ENCODE measurements at regions not wholly inside any gene's neighbourhood (a gene's known extent, or its start where the extent isn't known, plus 50 kb on each side); places are given as distances from the start of the nearest gene placed in this dataset.

DNA sequence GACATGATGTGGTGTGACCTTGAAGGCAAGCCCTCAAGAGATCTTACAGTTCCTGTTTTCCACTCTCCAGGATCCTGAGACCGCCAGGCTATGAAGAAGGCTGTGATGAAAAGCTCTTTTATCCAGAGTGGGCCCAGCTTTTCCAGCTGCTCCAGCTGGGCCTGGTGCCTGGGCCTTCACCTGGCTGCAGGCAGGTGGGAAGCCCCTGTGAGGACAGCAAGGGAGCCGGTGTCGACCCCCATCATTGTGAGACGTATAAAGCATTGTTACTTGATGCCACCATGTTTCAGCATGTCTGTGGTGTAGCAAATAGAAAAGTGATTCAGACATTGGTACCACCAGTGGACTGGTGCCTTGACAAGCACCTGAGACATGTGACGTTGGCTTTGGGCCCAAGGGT lies 190.2 kb downstream of the KIF26A start:
- no peaks in the 10 kb centered on the region for H4K20me1 ChIP-seq (ENCODE audit: insufficient read depth)
- no peak overlapping the region for H3K4me3 ChIP-seq (ENCODE audit: low read length)
- no peak overlapping the region for H3K9ac ChIP-seq (ENCODE audit: low read length)
- no peaks in the 10 kb centered on the region for H3K79me2 ChIP-seq (replicated peaks; ENCODE audit: insufficient read depth, low read length)
- no peaks in the 10 kb centered on the region for H3F3A ChIP-seq (ENCODE audit: insufficient read depth, low read length, poor library complexity, severe bottlenecking)
- H3K36me3 ChIP-seq (ENCODE audit: insufficient read depth, low read length), result no peaks in the 10 kb centered on the region
- no peaks in the 10 kb centered on the region for H3K9me2 ChIP-seq (ENCODE audit: insufficient read depth, low read length)
- H3K27ac ChIP-seq (ENCODE audit: low read length), result no peak overlapping the region
- H3K4me2 ChIP-seq (ENCODE audit: low read length), result no peak overlapping the region
- no peak overlapping the region for H2AFZ ChIP-seq (ENCODE audit: low read depth, low read length)
- no peaks in the 10 kb centered on the region for H3K27me3 ChIP-seq (ENCODE audit: insufficient read depth, low read depth, low read length)
- peaks cover 2% of the 10 kb centered on the region for H3K9me3 ChIP-seq (ENCODE audit: low read length)
- TF ChIP-seq, protein P1, sequence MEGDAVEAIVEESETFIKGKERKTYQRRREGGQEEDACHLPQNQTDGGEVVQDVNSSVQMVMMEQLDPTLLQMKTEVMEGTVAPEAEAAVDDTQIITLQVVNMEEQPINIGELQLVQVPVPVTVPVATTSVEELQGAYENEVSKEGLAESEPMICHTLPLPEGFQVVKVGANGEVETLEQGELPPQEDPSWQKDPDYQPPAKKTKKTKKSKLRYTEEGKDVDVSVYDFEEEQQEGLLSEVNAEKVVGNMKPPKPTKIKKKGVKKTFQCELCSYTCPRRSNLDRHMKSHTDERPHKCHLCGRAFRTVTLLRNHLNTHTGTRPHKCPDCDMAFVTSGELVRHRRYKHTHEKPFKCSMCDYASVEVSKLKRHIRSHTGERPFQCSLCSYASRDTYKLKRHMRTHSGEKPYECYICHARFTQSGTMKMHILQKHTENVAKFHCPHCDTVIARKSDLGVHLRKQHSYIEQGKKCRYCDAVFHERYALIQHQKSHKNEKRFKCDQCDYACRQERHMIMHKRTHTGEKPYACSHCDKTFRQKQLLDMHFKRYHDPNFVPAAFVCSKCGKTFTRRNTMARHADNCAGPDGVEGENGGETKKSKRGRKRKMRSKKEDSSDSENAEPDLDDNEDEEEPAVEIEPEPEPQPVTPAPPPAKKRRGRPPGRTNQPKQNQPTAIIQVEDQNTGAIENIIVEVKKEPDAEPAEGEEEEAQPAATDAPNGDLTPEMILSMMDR (IDR thresholded peaks at IDR 0.05; ENCODE audit: poor library complexity, severe bottlenecking), result no peak
- TF ChIP-seq MXI1 (conservative IDR thresholded peaks at IDR 0.05; ENCODE audit: poor library complexity, severe bottlenecking), result no peak
- TF ChIP-seq EZH2 (IDR thresholded peaks at IDR 0.05; ENCODE audit: borderline replicate concordance, insufficient read depth, low read length, poor library complexity, severe bottlenecking), result no peak
- no peak for TF ChIP-seq SMC3 (conservative IDR thresholded peaks at IDR 0.05; ENCODE audit: poor library complexity)
- TF ChIP-seq, protein P2, sequence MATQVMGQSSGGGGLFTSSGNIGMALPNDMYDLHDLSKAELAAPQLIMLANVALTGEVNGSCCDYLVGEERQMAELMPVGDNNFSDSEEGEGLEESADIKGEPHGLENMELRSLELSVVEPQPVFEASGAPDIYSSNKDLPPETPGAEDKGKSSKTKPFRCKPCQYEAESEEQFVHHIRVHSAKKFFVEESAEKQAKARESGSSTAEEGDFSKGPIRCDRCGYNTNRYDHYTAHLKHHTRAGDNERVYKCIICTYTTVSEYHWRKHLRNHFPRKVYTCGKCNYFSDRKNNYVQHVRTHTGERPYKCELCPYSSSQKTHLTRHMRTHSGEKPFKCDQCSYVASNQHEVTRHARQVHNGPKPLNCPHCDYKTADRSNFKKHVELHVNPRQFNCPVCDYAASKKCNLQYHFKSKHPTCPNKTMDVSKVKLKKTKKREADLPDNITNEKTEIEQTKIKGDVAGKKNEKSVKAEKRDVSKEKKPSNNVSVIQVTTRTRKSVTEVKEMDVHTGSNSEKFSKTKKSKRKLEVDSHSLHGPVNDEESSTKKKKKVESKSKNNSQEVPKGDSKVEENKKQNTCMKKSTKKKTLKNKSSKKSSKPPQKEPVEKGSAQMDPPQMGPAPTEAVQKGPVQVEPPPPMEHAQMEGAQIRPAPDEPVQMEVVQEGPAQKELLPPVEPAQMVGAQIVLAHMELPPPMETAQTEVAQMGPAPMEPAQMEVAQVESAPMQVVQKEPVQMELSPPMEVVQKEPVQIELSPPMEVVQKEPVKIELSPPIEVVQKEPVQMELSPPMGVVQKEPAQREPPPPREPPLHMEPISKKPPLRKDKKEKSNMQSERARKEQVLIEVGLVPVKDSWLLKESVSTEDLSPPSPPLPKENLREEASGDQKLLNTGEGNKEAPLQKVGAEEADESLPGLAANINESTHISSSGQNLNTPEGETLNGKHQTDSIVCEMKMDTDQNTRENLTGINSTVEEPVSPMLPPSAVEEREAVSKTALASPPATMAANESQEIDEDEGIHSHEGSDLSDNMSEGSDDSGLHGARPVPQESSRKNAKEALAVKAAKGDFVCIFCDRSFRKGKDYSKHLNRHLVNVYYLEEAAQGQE (IDR thresholded peaks at IDR 0.05; ENCODE audit: borderline replicate concordance), result no peak
- TF ChIP-seq POLR2AphosphoS5 (IDR thresholded peaks at IDR 0.05), result no peak
- TF ChIP-seq RAD21 (conservative IDR thresholded peaks at IDR 0.05), result no peak
- no peak for TF ChIP-seq TAF1 (IDR thresholded peaks at IDR 0.05; ENCODE audit: low read depth)
- TF ChIP-seq EP300 (conservative IDR thresholded peaks at IDR 0.05; ENCODE audit: poor library complexity, severe bottlenecking), result no peak

DNA sequence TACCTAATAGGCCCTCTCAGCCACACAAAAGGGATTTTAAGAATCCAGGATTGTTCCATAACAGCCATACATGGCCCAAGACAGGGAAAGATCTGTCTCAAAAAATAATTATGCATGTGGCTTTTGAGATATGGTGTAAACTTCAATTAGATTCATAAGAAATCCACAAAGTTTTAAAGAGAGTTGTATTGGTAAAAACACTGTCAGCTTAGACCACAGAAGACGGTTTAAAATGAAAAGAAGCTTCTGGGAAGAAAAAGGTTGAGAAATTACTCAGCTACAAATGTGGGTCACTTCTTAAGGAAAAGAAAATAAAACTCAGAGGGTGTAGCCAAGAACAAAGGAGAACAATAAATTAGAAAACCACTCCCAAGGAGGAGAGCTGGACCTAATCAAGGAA lies 191.4 kb downstream of the KIF26A start:
- no peaks in the 10 kb centered on the region for H4K20me1 ChIP-seq (ENCODE audit: insufficient read depth)
- no peak overlapping the region for H2AFZ ChIP-seq (ENCODE audit: low read depth, low read length)
- no peaks in the 10 kb centered on the region for H3K36me3 ChIP-seq (ENCODE audit: insufficient read depth, low read length)
- H3K9ac ChIP-seq (ENCODE audit: low read length), result no peak overlapping the region
- H3K27ac ChIP-seq (ENCODE audit: low read length), result no peak overlapping the region
- no peaks in the 10 kb centered on the region for H3F3A ChIP-seq (ENCODE audit: insufficient read depth, low read length, poor library complexity, severe bottlenecking)
- H3K9me3 ChIP-seq (ENCODE audit: low read length), result peaks cover 2% of the 10 kb centered on the region
- TF ChIP-seq RAD21 (conservative IDR thresholded peaks at IDR 0.05), result no peak
- no peaks in the 10 kb centered on the region for H3K27me3 ChIP-seq (ENCODE audit: insufficient read depth, low read depth, low read length)
- H3K4me3 ChIP-seq (ENCODE audit: low read length), result no peak overlapping the region
- H3K9me2 ChIP-seq (ENCODE audit: insufficient read depth, low read length), result no peaks in the 10 kb centered on the region
- H3K79me2 ChIP-seq (replicated peaks; ENCODE audit: insufficient read depth, low read length), result no peaks in the 10 kb centered on the region
- H3K4me2 ChIP-seq (ENCODE audit: low read length), result no peak overlapping the region
